Hepatocyte (in vitro differentiated cells): ENCODE measurements at regions not wholly inside any gene's neighbourhood (a gene's known extent, or its start where the extent isn't known, plus 50 kb on each side); places are given as distances from the start of the nearest gene placed in this dataset.

Source experiments
- EZH2 ChIP-seq: fragments of 200-600 bp; sonication (generic); IDR thresholded peaks from 2 replicates; pipeline ENCODE4 v1.6.1; 2016; ENCODE audit warnings: antibody characterized with exemption, mild to moderate bottlenecking, borderline replicate concordance
- EZH2phosphoT487 ChIP-seq: fragments of 200-600 bp; sonication (generic); IDR thresholded peaks from one replicate; pipeline ENCODE4 v1.6.1; 2018; ENCODE audit warnings: antibody characterized with exemption, mild to moderate bottlenecking, low read depth, moderate library complexity; ENCODE audit not compliant: unreplicated experiment, severe bottlenecking
- TF ChIP-seq, protein P1 (sequence below): fragments of 200-600 bp; sonication (generic); IDR thresholded peaks from 2 replicates; pipeline ENCODE4 v1.5.1; 2016; ENCODE audit warnings: antibody characterized with exemption, mild to moderate bottlenecking; ENCODE audit not compliant: poor library complexity

DNA sequence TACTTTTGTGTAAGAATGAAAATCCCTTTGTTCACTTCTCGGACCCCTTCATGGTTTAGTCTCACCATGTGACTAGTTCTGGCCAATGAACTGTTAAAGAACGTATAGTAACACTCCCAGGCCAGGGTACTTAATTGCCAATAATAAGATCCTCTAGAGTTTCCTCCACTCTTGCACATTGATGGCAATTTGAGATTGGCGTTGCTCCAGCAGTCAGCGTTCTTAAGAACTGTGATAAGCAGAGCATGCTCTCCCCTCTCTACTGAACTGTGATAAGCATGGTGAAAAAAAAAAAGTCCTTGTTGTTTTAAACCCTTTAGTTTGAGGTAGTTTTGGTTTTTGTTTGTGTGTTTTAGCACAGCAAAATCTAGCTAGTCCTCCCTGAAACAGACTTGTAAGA, 854.5 kb downstream of the SLC6A15 start:
- TF ChIP-seq, protein P1, sequence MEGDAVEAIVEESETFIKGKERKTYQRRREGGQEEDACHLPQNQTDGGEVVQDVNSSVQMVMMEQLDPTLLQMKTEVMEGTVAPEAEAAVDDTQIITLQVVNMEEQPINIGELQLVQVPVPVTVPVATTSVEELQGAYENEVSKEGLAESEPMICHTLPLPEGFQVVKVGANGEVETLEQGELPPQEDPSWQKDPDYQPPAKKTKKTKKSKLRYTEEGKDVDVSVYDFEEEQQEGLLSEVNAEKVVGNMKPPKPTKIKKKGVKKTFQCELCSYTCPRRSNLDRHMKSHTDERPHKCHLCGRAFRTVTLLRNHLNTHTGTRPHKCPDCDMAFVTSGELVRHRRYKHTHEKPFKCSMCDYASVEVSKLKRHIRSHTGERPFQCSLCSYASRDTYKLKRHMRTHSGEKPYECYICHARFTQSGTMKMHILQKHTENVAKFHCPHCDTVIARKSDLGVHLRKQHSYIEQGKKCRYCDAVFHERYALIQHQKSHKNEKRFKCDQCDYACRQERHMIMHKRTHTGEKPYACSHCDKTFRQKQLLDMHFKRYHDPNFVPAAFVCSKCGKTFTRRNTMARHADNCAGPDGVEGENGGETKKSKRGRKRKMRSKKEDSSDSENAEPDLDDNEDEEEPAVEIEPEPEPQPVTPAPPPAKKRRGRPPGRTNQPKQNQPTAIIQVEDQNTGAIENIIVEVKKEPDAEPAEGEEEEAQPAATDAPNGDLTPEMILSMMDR, result no peak
- no peak for TF ChIP-seq EZH2
- TF ChIP-seq EZH2phosphoT487, result no peak
